HepG2 (cell line): ENCODE measurements at regions not wholly inside any gene's neighbourhood (a gene's known extent, or its start where the extent isn't known, plus 50 kb on each side); places are given as distances from the start of the nearest gene placed in this dataset.
A peak's percentile ranks its signal among the peaks of the same experiment; 100 is the strongest.

Experiments used
- AGO2 ChIP-seq: fragments of 200-400 bp; formaldehyde crosslinking; optimal IDR thresholded peaks from 2 replicates; pipeline ENCODE3; 2017; ENCODE audit warnings: mild to moderate bottlenecking, low read depth, low read length, moderate library complexity
- CHD2 ChIP-seq: IDR thresholded peaks from 2 replicates; pipeline ENCODE4 v1.6.1; 2011; ENCODE audit warnings: low read depth, low read length, improper control_type of control experiment
- CTCF ChIP-seq: sonication (generic); formaldehyde crosslinking; IDR thresholded peaks from 2 replicates; pipeline ENCODE4 v1.5.0; 2020; ENCODE audit warnings: mild to moderate bottlenecking, missing genetic modification reagents, moderate library complexity
- HNF1B ChIP-seq: sonication (generic); formaldehyde crosslinking; IDR thresholded peaks from 2 replicates; pipeline ENCODE4 v1.5.1; 2020; ENCODE audit warnings: mild to moderate bottlenecking, moderate library complexity, missing genetic modification reagents
- HOXA5 ChIP-seq: sonication (generic); formaldehyde crosslinking; IDR thresholded peaks from 2 replicates; pipeline ENCODE4 v1.4.0; 2020; ENCODE audit warnings: missing genetic modification reagents
- HOXA7 ChIP-seq: sonication (generic); formaldehyde crosslinking; IDR thresholded peaks from 2 replicates; pipeline ENCODE4 v1.8.1; 2022; ENCODE audit warnings: mild to moderate bottlenecking, missing genetic modification reagents, moderate library complexity
- KDM2A ChIP-seq: sonication (generic); formaldehyde crosslinking; IDR thresholded peaks from 2 replicates; pipeline ENCODE4 v1.4.0; 2020; ENCODE audit warnings: low read depth, missing genetic modification reagents, borderline replicate concordance
- KLF13 ChIP-seq: sonication (generic); formaldehyde crosslinking; IDR thresholded peaks from 2 replicates; pipeline ENCODE4 v1.4.0; 2020; ENCODE audit warnings: mild to moderate bottlenecking, missing genetic modification reagents
- KMT2A ChIP-seq: sonication (generic); formaldehyde crosslinking; IDR thresholded peaks from 2 replicates; pipeline ENCODE4 v1.4.0; 2020; ENCODE audit warnings: missing genetic modification reagents
- MED8 ChIP-seq: sonication (generic); formaldehyde crosslinking; IDR thresholded peaks from 2 replicates; pipeline ENCODE4 v1.8.1; 2023; ENCODE audit warnings: mild to moderate bottlenecking, missing genetic modification reagents; ENCODE audit not compliant: insufficient replicate concordance
- MXI1 ChIP-seq: IDR thresholded peaks from 3 replicates; pipeline ENCODE4 v1.6.1; 2012; ENCODE audit warnings: low read depth, low read length, inconsistent platforms, borderline replicate concordance
- NAIF1 ChIP-seq: sonication (generic); formaldehyde crosslinking; IDR thresholded peaks from 2 replicates; pipeline ENCODE4 v1.5.0; 2020; ENCODE audit warnings: mild to moderate bottlenecking, missing genetic modification reagents, borderline replicate concordance
- NCOA1 ChIP-seq: sonication (generic); formaldehyde crosslinking; IDR thresholded peaks from 2 replicates; pipeline ENCODE4 v1.9.0; 2021; ENCODE audit warnings: missing genetic modification reagents
- NFIB ChIP-seq: sonication (generic); formaldehyde crosslinking; IDR thresholded peaks from 2 replicates; pipeline ENCODE4 v1.9.0; 2021; ENCODE audit warnings: missing genetic modification reagents, mild to moderate bottlenecking, borderline replicate concordance
- PLSCR1 ChIP-seq: sonication (generic); formaldehyde crosslinking; IDR thresholded peaks from 2 replicates; pipeline ENCODE4 v1.5.0; 2020; ENCODE audit warnings: missing genetic modification reagents, mild to moderate bottlenecking, borderline replicate concordance
- POLR2A ChIP-seq, 2 experiments: IDR thresholded peaks; 2 replicates each; pipeline ENCODE4 v1.6.1; 2011; ENCODE audit warnings: low read depth in 2 of 2, low read length in 2 of 2, mild to moderate bottlenecking in 1 of 2, moderate library complexity in 1 of 2; ENCODE audit not compliant: insufficient read depth in 1 of 2
- REPIN1 ChIP-seq: sonication (generic); formaldehyde crosslinking; IDR thresholded peaks from 2 replicates; pipeline ENCODE4 v1.8.0; 2022; ENCODE audit warnings: missing genetic modification reagents, low read depth, mild to moderate bottlenecking, borderline replicate concordance
- SIN3A ChIP-seq: IDR thresholded peaks from 2 replicates; pipeline ENCODE4 v1.6.1; 2011; ENCODE audit warnings: low read depth, mild to moderate bottlenecking, control low read depth, low read length, borderline replicate concordance
- SMAD1 ChIP-seq: sonication (generic); formaldehyde crosslinking; IDR thresholded peaks from 2 replicates; pipeline ENCODE4 v1.4.0; 2020; ENCODE audit warnings: missing genetic modification reagents, low read depth, mild to moderate bottlenecking, borderline replicate concordance
- STAT5B ChIP-seq: sonication (generic); formaldehyde crosslinking; IDR thresholded peaks from 2 replicates; pipeline ENCODE4 v1.4.0; 2020; ENCODE audit warnings: missing genetic modification reagents
- TOE1 ChIP-seq: sonication (generic); formaldehyde crosslinking; IDR thresholded peaks from 2 replicates; pipeline ENCODE4 v1.4.0; 2020; ENCODE audit warnings: mild to moderate bottlenecking, missing genetic modification reagents
- ZBTB38 ChIP-seq: sonication (generic); formaldehyde crosslinking; IDR thresholded peaks from 2 replicates; pipeline ENCODE4 v1.5.1; 2020; ENCODE audit warnings: mild to moderate bottlenecking, missing genetic modification reagents
- ZFP37 ChIP-seq: sonication (generic); formaldehyde crosslinking; IDR thresholded peaks from 2 replicates; pipeline ENCODE4 v1.4.0; 2020; ENCODE audit warnings: missing genetic modification reagents, borderline replicate concordance
- ZNF20 ChIP-seq: sonication (generic); formaldehyde crosslinking; IDR thresholded peaks from 2 replicates; pipeline ENCODE4 v1.4.0; 2020; ENCODE audit warnings: mild to moderate bottlenecking, moderate library complexity, missing genetic modification reagents
- ZNF451 ChIP-seq: sonication (generic); formaldehyde crosslinking; IDR thresholded peaks from 2 replicates; pipeline ENCODE4 v1.5.0; 2020; ENCODE audit warnings: mild to moderate bottlenecking, missing genetic modification reagents
- ZNF558 ChIP-seq: sonication (generic); formaldehyde crosslinking; IDR thresholded peaks from 2 replicates; pipeline ENCODE4 v1.9.0; 2022; ENCODE audit warnings: mild to moderate bottlenecking, missing genetic modification reagents, borderline replicate concordance
- ZNF563 ChIP-seq: sonication (generic); formaldehyde crosslinking; IDR thresholded peaks from 2 replicates; pipeline ENCODE4 v1.8.0; 2022; ENCODE audit warnings: mild to moderate bottlenecking, moderate library complexity, missing genetic modification reagents
- ZNF670 ChIP-seq: sonication (generic); formaldehyde crosslinking; IDR thresholded peaks from 2 replicates; pipeline ENCODE4 v1.8.0; 2022; ENCODE audit warnings: mild to moderate bottlenecking, missing genetic modification reagents, borderline replicate concordance

- no peak for TF ChIP-seq NFIB (CRISPR knock-in tag)
- no peak for TF ChIP-seq ZNF451 (CRISPR knock-in tag)
- no peak for TF ChIP-seq KDM2A (CRISPR knock-in tag)
- no peak for TF ChIP-seq KMT2A
- peak; percentile 46 for TF ChIP-seq MED8
- no peak for TF ChIP-seq ZNF20 (CRISPR knock-in tag)
- no peak; the same call in 2 of the 3 replicates for TF ChIP-seq MXI1
- TF ChIP-seq NAIF1 (CRISPR knock-in tag): no peak
- no peak for TF ChIP-seq CHD2
- no peak for TF ChIP-seq HOXA7 (CRISPR knock-in tag)
- no peak for TF ChIP-seq PLSCR1 (CRISPR knock-in tag)
- TF ChIP-seq AGO2: no peak
- no peak for TF ChIP-seq ZFP37
- no peak for TF ChIP-seq NCOA1 (CRISPR knock-in tag)
- TF ChIP-seq ZNF563 (CRISPR knock-in tag): no peak
- no peak for TF ChIP-seq SIN3A
- TF ChIP-seq KLF13: no peak
- no peak for TF ChIP-seq POLR2A (IDR thresholded peaks at IDR 0.05; ENCODE audit: insufficient read depth in 1 of 2, low read depth in 2 of 2, low read length in 2 of 2)
- TF ChIP-seq REPIN1 (CRISPR knock-in tag): no peak
- TF ChIP-seq ZNF670: no peak
- no peak for TF ChIP-seq ZBTB38
- TF ChIP-seq HOXA5 (CRISPR knock-in tag): no peak
- TF ChIP-seq HNF1B (CRISPR knock-in tag): peak; percentile 54; the same call in 1 of the 2 replicates
- TF ChIP-seq SMAD1: no peak
- TF ChIP-seq STAT5B: no peak
- TF ChIP-seq ZNF558 (CRISPR knock-in tag): no peak
- TF ChIP-seq CTCF: no peak
- no peak for TF ChIP-seq TOE1 (CRISPR knock-in tag)
Measured at GRCh38 chr13:40336228-40337221, 329.9 kb downstream of the FOXO1 start (continued).
